NCI-H2196 (cell line): ENCODE measurements at regions not wholly inside any gene's neighbourhood (a gene's known extent, or its start where the extent isn't known, plus 50 kb on each side); places are given as distances from the start of the nearest gene placed in this dataset.

ENCODE experiments used
- DNase-seq: peaks from one replicate; lab custom pipeline; 2025; ENCODE audit not compliant: unreplicated experiment; lab: John Stamatoyannopoulos, UW

DNA sequence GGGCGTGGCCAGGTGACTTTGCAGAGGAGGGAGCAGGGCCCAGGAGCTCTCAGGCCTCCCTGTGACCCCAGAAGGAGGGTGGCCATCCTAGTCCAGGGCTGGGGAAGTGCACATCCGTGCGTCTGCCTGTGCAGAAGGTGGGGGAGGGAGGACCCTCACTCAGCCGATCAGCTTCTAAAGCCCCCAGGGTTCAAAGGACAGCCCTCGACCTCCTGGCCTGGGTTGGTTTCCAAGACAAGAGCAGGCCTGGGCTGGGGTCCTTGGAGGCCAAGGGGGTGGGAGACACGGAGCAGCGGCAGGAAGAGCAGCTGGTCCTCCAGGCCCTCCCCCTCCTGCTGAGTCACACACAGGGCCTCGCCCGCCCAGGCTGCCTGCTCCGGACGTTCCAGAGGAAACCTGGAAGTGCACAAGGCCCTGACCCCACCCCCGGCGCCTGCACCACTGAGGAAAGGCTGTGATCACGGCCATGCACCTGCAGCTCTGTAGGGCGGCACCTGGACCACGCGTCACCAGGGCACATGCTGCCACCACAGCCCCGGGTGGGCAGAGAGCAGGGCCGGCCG is 67.1 kb upstream of the ZNF469 start:
- DNase-seq = no peak

DNA sequence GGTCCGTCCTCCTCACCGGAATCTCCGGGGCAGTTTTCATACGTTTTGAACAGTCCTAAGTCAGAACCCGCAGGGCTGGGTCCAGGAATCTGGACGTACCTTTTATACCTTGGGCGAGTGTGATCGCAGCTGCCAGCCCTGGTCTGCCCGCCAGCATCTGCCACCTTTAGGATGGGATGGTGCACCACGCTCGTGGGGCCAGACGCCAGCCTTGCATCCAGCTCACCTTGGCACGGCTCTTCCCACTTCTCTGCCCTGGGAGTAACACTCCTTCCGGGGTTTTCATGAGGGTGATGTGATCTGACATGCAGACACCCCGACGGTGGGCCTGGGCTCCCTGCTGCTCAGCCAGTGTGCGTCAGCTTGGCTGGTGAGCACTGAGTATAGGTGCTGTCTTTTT is 66.6 kb upstream of the ZNF469 start:
- no peak for DNase-seq

DNA sequence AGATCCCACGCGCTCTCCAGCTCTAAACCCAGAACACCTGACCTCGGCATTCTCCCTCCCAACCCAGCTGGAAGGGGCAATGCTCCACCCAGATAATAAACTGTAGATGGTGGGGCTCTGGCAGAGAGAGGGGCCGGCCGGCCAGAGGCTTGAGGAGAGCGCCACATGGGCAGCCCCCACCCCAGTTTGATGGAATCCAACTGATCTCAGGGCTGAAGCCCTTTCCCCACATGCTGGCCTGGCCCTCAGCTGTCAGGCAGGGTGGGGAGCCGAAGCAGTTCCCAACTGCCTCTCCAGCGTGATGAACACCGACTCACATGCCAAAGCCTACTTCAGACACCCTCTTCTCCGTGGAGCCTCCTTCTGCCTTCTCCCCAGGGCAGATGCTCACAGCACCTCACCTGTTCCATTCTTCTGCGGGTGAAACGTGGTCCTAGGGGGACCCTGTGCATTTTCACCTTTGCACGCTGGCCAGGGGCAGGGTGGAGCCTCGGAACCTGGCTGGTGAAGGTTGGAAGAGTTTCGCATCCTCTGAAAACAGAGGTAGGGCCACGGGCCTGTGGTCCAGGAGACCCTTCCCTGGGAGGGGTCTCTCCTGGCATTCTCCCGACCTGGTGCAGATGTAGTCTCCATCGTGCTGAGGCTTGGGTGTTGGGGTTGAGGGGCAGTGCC is 65.7 kb upstream of the ZNF469 start:
- DNase-seq = no peak

DNA sequence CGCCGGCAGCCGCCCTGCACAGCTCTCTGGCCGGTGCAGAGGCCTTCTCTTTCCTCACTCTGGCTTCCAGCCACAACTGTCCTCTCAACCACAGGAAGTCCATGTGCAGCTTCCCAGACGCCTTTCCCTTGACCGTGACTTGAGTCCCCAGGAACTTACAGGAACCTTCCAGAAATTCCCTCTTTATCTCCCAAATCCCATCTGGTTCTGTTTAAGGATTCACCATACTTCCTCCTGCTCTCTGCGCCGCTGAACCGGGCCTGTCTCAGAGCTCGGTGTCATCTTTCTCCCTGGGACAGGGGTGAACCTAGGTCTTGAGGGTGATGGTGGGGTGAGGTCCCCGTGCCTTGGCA is 65.2 kb upstream of the ZNF469 start:
- DNase-seq = no peak

DNA sequence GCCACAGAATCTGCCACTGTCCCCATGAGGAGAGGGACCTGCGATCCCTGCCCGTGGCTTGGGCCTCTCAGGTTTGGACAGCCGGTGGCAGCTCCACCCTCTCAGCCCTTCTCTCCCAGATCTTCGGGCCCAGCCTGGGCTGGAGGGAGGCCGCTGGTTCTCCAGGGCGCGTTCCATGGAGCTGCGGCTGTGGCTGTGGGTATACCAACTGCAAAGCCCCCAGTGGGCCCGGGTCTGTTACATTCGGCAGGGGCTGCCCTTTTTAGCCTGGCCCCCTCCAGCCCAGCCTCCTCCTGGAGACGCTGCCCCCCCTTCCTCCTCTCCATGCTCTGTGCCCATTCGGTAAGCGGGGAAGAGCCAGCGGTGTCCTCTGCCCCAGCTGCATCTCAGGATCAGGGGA is 64.7 kb upstream of the ZNF469 start:
- no peak for DNase-seq

DNA sequence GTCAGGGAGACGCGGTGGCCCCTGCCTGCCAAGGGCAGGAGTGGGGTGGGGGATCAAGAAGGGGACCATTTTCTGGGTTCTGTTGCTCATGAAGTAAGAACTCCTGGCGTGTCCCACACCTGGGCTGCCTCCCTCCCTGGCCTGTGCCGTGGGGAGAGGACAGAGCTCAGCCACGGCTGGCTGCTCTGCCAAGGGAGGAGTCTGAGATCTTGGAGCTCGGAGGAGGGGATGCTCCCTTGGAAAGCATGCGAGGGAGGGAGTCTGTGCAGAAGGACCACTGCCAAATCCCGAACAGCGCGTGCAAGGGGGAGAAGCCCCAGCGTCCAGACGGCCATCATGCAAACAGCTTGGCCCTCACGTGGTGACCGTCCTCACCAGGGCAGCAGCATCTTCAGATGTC is 64.2 kb upstream of the ZNF469 start:
- no peak for DNase-seq

DNA sequence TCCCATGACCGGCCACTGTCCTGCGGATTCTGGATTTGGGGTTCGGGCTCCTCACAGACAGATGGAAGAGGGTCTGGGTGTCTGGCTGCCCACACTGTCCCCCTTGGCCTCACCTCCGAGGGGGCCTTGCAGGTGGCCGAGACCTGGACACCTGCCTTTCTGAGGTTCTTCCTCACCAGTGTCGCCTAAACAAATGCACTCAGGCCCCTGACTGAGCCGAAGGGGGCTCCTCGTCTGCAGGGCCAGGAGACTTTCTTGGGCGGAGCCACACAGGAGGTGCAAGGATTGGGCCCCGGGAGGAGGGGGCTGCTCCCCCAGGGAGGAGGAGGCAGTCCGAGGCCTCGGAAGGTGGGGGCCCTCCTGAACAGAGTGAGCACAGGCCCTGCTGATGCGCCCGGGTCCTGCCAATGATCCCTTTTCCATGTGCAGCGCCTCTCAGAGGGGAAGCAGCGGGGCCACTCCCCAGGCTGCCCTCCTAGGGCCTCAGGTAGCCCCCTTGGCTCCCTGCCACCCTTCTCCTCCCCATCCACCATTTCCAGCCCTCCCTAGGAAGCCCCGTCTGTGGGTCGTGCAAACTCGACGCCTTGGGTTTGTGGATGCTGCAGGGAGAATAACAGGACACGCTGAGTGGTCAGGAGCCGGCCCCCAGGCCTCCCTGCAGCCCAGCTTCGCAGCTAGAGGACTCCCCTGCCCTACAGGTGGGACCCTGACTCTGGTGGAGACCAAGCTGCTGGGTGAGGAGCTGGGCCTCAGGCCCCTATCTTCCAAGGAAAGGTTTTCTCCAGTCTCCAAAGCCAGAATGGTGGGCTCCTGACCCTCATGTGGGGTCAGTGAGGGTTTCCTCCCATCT is 63.4 kb upstream of the ZNF469 start:
- no peak for DNase-seq

DNA sequence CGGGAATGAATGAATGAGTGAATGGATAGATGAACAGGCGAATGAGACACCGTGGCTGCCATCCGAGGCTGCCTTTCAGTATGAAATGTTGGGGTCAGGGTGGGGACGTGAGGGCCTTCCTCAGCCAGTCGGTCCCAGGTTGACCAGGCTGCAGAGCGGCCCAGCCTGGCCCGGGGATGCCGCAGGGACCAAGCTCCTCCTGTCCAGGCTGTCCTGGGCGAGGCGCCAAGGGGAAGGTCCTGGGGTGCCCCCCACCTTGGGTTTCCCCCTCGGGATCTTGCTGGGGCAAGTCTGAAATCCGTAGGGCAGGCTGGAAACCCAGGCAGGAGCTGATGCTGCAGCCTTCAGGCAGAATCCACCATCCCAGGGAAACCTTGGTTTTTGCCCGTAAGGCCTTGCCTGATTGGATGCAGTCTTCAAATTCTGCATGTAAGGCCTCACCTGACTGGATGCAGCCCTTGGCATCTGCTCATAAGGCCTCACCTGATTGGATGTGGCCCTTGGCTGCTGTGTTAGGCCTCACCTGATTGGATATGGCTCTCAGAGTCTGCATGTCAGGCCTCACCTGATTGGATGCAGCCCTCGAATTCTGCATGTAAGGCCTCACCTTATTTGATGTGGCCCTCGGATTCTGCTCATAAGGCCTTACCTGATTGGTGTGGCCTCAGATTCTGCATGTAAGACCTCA is 61.7 kb upstream of the ZNF469 start:
- no peak for DNase-seq

DNA sequence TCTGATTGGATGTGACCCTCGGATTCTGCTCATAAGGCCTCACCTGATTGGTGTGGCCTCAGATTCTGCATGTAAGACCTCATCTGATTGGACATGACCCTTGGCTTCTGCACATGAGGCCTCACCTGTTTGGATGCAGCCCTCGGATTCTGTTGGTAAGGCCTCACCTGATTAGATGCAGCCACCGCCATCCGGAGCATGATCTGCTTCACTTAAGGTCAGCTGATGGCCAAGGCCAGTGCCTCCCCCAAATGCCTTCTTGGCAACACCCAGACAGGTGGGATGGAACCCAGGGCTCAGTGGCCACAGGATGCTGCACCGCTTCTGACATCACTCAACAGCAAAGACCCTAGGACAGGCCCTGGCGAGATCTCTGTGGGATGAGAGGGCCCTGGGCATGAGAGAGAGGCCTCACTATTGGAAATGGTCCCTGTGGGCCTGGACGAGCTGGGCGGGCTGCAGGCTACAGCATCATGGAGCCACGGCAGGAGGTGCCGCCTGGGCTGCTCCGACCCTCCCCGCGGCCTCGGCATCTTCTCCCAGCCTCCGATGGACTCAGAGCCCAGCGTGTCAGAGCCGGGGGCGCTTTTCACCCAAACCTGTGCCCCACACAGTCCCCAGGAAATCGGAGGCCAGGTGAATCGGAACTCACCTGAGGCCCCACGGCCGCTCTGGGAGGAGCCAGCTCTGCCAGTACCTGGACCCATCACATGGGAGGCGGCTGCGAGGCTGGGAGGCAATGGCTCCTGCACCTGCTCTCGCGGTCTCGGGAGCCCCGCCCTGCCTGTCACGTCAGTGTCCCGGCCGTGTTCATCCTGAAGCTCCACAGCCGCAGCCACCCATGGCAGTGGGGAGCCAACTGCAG is 60.9 kb upstream of the ZNF469 start:
- DNase-seq = no peak

DNA sequence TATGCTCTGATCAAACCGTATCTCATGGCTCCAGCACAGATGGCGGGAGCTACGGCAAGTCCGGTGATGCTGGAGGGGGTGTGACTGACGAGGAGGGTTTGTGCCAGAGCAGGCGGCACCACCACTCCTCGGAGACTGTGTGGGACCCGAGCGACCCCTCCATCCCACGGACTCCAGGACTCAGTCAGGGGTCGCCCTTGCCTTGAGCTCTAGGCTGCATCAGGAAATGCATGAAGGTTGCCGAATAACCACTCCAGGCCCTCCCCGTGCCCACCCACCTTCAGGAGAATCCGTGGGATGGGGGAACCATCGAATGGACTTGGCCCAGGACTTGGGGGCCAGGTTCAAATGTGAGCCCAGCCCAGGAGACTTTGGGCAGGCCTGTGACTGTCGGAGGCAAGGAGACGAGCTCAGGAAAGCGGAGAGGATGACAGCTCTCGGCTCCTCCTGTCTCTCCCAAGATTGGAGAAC is 60.2 kb upstream of the ZNF469 start:
- no peak for DNase-seq

DNA sequence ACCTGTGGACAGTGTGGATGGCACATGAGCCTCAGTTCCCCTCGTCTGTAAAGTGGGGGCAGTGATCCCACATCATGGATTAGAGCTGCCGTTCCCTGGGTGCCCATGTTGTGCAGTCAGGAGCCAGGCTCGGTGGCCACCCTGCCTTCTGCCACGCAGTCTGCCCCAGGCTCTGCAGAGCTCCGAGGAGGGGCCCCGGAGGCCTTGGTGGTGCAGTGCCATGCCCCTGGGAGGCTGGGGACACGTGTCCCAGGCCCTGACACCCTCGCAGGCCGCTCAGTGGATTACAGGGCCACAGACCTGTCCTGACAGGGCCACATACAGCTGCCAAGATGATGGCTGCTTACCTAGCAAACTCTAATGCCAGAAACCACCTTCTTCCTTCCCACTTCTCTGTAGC is 59.7 kb upstream of the ZNF469 start:
- DNase-seq = no peak

DNA sequence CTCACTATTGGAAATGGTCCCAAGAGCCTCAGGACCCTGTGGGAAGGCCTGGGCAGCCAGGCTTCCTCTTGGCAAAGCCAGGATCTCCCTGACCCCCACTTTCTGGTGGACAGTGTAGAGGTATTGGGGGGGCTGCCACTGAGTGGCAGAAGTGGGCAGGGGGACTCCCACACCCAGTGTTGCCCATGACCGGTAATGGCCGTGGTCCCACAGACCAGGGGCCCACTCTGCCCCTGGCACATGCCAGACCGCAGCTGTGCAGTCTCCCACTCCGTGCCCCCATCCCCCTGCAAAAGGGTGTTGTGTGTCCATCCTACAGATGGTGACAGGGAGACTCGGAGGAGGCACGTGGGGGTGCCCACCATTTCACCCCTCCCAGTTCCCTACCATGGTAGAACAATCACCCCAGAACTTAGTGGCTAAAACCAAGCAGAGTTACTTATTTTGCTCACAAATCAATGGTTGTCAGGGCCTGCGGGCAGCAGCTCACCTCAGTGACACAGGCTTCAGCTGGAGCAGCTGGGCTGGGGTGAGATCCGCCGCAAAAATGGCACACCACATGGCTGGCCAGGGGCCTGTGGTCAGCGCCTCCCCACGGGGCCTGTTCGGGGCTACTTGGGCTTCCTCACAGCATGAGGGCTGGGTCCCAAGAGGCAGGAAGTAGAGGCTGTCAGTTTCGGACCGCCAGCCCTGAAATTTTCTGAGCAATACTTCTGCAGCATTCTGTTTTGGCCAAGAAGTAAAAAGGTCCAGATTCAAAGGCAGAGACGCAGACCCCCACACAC is 59.0 kb upstream of the ZNF469 start:
- no peak for DNase-seq

DNA sequence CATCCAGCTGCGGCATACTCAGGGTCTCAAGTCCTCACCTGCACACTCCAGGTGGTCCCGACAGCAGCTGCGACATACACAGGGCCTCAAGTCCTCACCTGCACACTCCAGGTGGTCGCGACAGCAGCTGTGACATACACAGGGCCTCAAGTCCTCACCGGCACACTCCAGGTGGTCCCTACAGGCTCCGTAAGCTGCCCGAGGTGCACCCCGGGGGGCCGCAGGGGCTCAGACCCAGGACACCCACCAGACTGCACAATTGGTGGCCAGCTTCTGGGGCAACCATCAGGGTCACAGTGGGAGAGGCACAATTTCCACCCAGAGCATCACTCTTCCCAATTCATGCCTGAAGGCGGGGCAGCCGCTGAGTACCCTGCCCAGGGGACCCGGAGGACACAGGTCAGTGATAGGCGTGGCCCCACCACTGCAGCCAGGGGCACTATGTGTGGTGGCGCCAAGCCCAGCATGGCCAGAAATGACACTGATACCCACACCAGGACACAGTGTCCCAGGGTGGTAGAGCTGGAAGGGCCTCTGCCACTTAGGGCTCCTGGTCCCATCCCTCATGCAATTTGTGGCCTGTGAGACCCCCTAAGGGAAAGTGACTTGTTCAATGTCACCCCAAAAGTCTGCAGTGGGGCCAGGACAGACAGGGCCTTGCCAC is 57.5 kb upstream of the ZNF469 start:
- no peak for DNase-seq

DNA sequence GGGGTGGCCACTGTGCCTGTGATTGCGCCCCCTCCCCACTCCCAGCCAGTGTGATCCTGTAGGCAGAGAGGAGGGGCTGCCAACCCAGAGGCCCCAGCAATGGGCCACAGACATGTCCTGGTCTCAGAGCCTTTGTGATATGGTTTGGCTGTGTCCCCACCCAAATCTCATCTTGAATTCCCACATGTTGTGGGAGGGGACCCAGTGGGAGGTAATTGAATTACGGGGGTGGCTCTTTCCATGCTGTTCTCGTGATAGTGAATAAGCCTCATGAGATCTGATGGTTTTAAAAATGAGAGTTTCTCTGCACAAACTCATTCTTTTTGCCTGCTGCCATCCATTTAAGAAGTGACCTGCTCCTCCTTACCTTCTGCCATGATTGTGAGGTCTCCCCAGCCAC is 56.8 kb upstream of the ZNF469 start:
- DNase-seq = no peak

DNA sequence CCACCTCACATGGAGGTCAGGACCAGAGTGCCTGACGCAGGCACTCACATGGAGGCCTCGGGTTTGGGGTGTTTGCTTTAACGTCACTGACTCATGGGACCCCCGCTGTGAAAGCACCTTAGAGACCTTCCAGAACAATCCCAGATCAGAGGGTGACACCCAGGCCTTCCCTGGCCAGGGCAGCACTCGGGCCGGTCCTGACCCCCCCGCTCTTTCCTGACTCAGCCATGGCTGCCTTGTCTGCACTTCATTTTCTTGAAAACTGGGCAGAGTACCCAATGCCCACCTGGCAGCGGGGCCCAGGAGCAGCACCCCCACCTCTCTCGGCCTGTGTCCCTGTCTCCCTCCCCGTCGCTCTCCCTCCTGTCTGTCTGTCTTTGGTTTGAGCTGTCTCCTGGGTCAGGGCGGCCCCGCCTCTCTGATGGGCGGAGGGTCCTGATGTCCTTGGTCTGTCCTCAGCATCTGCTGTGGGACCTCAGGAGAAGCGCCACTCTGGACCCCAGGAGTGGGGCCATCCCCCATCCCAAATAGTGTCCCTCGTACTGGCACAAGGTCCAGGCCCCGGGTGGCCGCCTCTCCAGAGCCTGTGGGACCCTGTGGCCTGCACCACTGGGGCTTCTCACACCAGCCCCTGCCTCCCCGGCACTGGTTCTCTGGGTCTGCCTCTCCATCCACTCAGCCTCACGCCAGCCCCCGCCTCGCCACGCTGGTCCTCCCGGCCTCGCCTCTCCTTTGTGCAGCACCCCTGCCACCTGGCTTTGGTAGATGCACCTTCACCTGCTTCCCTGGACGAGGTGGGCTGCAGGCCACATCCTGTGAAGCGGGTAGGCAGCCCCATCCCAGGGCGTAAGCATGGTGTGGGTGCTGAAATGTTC is 55.9 kb upstream of the ZNF469 start:
- DNase-seq = no peak

DNA sequence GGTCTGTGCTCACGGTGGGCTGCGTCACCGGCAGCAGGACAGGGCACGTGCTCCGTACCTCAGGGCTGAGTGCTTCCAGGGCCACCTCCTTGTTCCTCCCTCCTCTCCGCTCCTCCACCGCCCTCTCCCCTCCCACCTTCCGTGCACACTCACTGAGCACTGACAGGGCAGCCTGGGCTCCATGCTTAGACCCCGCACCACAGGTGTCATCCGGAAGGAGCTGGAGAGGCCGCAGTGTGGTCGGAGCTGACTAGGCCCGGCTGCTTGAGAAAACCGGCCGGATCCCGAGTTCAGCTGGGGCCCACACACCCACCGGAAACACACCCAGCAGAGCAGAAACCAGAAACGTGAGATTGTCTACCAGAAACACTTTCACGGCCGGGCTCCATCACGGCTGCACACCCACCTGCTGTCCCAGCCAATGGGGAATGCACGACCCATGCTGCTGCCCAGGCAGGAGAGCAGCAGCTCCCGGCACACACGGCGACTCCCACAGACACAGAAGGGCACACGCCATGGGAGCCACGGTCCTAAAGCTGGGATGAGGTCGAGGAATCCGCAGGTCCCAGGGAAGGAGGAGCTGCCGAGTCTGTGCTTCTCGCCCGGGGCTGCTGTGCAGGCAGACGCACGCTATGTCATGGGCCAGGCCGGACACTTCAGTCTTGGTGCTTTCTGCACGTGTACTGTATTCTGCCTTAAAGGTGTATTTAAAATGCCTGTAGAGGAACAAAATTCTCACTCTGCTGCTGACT is 55.0 kb upstream of the ZNF469 start:
- DNase-seq = no peak

DNA sequence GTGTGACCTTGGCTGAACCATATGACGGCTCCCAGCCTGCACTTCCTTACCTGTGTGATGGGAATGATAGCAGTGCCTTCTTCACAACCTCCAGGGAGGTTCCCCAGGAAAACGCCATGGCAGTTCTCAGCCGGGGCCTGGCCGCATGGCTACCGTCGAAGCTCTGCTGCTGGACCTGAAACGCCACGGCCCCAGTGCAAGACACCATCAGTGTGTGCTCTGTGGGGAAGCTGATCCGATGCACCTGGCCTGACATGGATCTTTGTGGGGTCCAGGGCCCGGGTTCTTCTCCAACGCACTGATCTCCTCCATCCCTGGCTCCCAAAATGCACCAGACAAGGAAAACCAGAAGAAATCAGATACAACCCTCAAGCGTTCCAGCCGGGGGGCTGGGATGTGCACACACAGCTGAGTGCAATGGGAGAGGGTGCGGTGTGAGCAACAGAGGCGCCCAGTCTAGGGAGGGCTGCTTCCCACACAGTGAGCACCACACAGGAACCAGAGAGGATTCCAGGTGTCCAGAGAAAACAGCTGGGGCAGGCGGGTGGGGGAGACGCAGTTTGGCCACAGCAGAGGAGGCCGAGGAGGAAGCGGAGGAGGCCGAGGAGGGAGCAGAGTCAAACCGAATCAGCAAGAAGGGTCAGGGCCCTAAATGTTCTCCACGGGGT is 54.3 kb upstream of the ZNF469 start:
- DNase-seq = no peak
